GM13977 (cell line): ENCODE measurements at regions not wholly inside any gene's neighbourhood (a gene's known extent, or its start where the extent isn't known, plus 50 kb on each side); places are given as distances from the start of the nearest gene placed in this dataset.

Experiments
- DNase-seq: peaks from one replicate; pipeline ENCODE4 v3.0.0; 2012; ENCODE audit warnings: low spot score
- CTCF ChIP-seq: IDR thresholded peaks from 2 replicates; pipeline ENCODE4 v1.5.1; 2012; ENCODE audit warnings: mild to moderate bottlenecking, control low read depth; ENCODE audit not compliant: insufficient read depth; ENCODE audit errors: extremely low read depth, missing control alignments
- in situ Hi-C: fragments of 300-500 bp; cut with MboI; formaldehyde crosslinking; loops from one replicate; pipeline ENCODE4 v1.12.0; 2022; ENCODE audit warnings: low sequenced_read_pairs, low pct_unique_long_range_greater_than_20kb, mixed read lengths, inconsistent platforms; ENCODE audit not compliant: unreplicated experiment

- in situ Hi-C loops = no loop called here
- no peak for DNase-seq
- no peak for TF ChIP-seq CTCF
Measured at GRCh38 chr4:17323554-17324385, 188.1 kb downstream of the QDPR start.

GRCh38 chr4:17322514-17322913 lies 189.4 kb downstream of the QDPR start:
- in situ Hi-C loops = no loop called here

GRCh38 chr4:17320046-17320445 lies 191.8 kb downstream of the QDPR start:
- no peak for TF ChIP-seq CTCF
- in situ Hi-C loops = no loop called here
- no peak for DNase-seq

More at GRCh38 chr4:17322514-17322913, 189.4 kb downstream of the QDPR start:
- DNase-seq = no peak
- TF ChIP-seq CTCF = no peak

- in situ Hi-C loops = no loop called here
- TF ChIP-seq CTCF = no peak
- no peak for DNase-seq
Measured at GRCh38 chr4:17317526-17317925, 194.4 kb downstream of the QDPR start.

- no peak for DNase-seq
- in situ Hi-C loops = no loop called here
- no peak for TF ChIP-seq CTCF
Measured at GRCh38 chr4:17316566-17316965, 195.3 kb downstream of the QDPR start.

GRCh38 chr4:17315459-17315858 lies 196.4 kb downstream of the QDPR start:
- no peak for TF ChIP-seq CTCF
- in situ Hi-C loops = no loop called here
- DNase-seq = no peak
